Calu3 (cell line): ENCODE measurements at regions not wholly inside any gene's neighbourhood (a gene's known extent, or its start where the extent isn't known, plus 50 kb on each side); places are given as distances from the start of the nearest gene placed in this dataset.
A peak's percentile ranks its signal among the peaks of the same experiment; 100 is the strongest.

ENCODE experiments used
- BruUV-seq: library from RNA; stranded (reverse); fragments of 400-500 nt; replicated peaks from 2 replicates; lab custom pipeline; 2021; lab: Mats Ljungman, UMichigan
- CTCF ChIA-PET: fragments of 300-600 bp; sonication (Branson Sonifier 250); formaldehyde crosslinking; loops from one replicate; lab custom pipeline; 2022; ENCODE audit warnings: antibody characterized with exemption; lab: Charles Lee
- DNase-seq: peaks from one replicate; pipeline ENCODE4 v3.0.0; 2022
- H3K27ac Mint-ChIP-seq: one replicate; pipeline ENCODE4 v1.8.0; 2022; ENCODE audit warnings: mixed read lengths; ENCODE audit not compliant: unreplicated experiment
- H3K27me3 Mint-ChIP-seq: one replicate; pipeline ENCODE4 v1.8.0; 2022; ENCODE audit warnings: mixed read lengths; ENCODE audit not compliant: unreplicated experiment
- H3K36me3 Mint-ChIP-seq: one replicate; pipeline ENCODE4 v1.8.0; 2022; ENCODE audit warnings: mild to moderate bottlenecking, moderate library complexity, mixed read lengths; ENCODE audit not compliant: insufficient read depth, unreplicated experiment
- H3K4me1 Mint-ChIP-seq: one replicate; pipeline ENCODE4 v1.8.0; 2022; ENCODE audit warnings: mild to moderate bottlenecking, low read depth, mixed read lengths; ENCODE audit not compliant: unreplicated experiment
- H3K4me3 Mint-ChIP-seq: one replicate; pipeline ENCODE4 v1.8.0; 2022; ENCODE audit warnings: mild to moderate bottlenecking, low read depth, moderate library complexity, mixed read lengths; ENCODE audit not compliant: unreplicated experiment
- H3K9me3 Mint-ChIP-seq: one replicate; pipeline ENCODE4 v1.8.0; 2022; ENCODE audit warnings: low read depth, mixed read lengths; ENCODE audit not compliant: unreplicated experiment
- CTCF ChIP-seq: fragments of 200-600 bp; IDR thresholded peaks from one replicate; pipeline ENCODE4 v1.8.0; 2022; ENCODE audit warnings: antibody characterized with exemption; ENCODE audit not compliant: unreplicated experiment
- intact Hi-C: fragments of 100-400 bp; cut with micrococcal nuclease; formaldehyde crosslinking; loops from one replicate; pipeline ENCODE4 v1.10.0; 2022; ENCODE audit not compliant: unreplicated experiment

- peaks cover 27% of the 10 kb centered on the region for H3K27me3 Mint-ChIP-seq
- CTCF ChIA-PET: no interaction called here
- DNase-seq: no peak
- no peaks in the 10 kb centered on the region for H3K36me3 Mint-ChIP-seq
- intact Hi-C loops: no loop called here
- no peaks in the 10 kb centered on the region for H3K9me3 Mint-ChIP-seq
- BruUV-seq: no TSS peak
- no peaks in the 10 kb centered on the region for H3K4me1 Mint-ChIP-seq
- no peak overlapping the region for H3K4me3 Mint-ChIP-seq
- no peak overlapping the region for H3K27ac Mint-ChIP-seq
- TF ChIP-seq CTCF: no peak
Measured at GRCh38 chr10:109780997-109781396, 142.3 kb downstream of the XPNPEP1 start.

GRCh38 chr10:109778993-109779392 is 144.3 kb downstream of the XPNPEP1 start:
- Mint-ChIP-seq H3K36me3 (no peaks in the 10 kb centered on the region), H3K27ac (no peak overlapping the region), H3K9me3 (no peaks in the 10 kb centered on the region), H3K4me3 (no peak overlapping the region), H3K4me1 (no peaks in the 10 kb centered on the region), H3K27me3 (peaks cover 27% of the 10 kb centered on the region)
- no peak for DNase-seq
- intact Hi-C loops: no loop called here
- BruUV-seq: no TSS peak
- CTCF ChIA-PET: interaction anchor here (0.5 kb wide), 1 partner anchor 22 kb away, joined by 3 read pairs; no protein-coding TSS in a partner anchor
- TF ChIP-seq CTCF: no peak

DNA sequence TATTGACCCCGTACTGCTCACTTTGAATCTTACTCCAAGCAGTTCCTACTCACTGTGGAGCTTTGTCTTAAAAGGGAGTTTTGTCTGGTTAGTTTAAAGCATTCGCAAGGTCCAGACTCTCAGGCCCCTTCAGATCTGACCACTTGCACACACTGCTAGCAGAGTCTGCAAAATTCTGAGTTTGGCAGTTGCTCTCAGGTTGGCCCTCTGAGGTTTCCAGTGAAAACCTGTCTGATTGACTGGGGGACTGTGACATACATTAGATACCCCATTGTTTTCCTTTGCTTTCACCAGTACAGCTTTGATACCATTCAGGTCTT is 149.2 kb downstream of the XPNPEP1 start:
- intact Hi-C loops: no loop called here
- no peak overlapping the region for H3K4me3 Mint-ChIP-seq
- no peaks in the 10 kb centered on the region for H3K4me1 Mint-ChIP-seq
- CTCF ChIA-PET: no interaction called here
- TF ChIP-seq CTCF: no peak
- H3K36me3 Mint-ChIP-seq: no peaks in the 10 kb centered on the region
- H3K9me3 Mint-ChIP-seq: no peaks in the 10 kb centered on the region
- no TSS peak for BruUV-seq
- H3K27ac Mint-ChIP-seq: no peak overlapping the region
- peaks cover 9% of the 10 kb centered on the region for H3K27me3 Mint-ChIP-seq
- DNase-seq: no peak

DNA sequence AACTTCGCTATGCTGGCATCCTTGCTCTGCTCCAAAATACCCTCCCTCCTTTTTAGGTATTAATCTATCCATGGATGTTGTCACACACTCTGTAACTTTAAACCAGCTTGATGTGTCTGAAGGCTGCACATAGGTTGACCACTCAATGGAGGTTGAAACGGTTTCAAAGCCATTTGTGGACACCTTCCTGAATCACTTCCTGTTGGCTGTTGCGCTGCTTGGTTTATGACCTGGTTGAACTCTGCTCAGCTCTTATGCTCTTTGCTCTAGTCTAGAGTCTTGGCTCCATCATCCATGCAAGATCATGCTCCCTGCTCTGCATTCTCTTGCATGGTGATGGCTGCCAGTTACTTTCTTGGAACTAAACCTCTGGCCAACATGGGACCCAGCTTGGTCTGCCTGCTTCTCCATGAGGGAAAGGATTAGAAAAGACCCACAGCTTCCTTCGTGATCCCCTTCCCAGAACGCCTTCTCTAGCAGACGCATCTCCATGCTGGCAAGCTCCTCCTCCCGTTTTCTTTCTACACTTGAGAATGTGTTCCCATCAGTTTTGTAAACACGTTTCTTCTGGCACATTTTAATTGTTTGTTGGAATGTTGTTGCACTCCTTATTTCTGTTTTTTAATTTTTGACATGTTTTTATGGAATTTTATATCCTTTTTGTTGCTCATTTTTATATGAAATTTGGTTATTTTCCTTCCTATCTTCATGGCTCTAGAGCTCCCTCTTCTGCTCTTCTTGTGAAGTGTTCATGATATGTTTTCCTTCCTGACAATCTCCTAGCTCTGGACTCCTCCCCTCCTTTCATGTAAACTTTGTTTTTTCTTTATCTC is 149.8 kb downstream of the XPNPEP1 start:
- no TSS peak for BruUV-seq
- Mint-ChIP-seq H3K4me1 (no peaks in the 10 kb centered on the region), H3K36me3 (no peaks in the 10 kb centered on the region), H3K4me3 (no peak overlapping the region), H3K27me3 (peaks cover 4% of the 10 kb centered on the region), H3K9me3 (no peaks in the 10 kb centered on the region), H3K27ac (no peak overlapping the region)
- intact Hi-C loops: no loop called here
- peak; percentile 26 for TF ChIP-seq CTCF
- no peak for DNase-seq
- CTCF ChIA-PET: no interaction called here
